ENCODE measurements at regions not wholly inside any gene's neighbourhood (a gene's known extent, or its start where the extent isn't known, plus 50 kb on each side); places are given as distances from the start of the nearest gene placed in this dataset.

GRCh38 chr1:111025109-111025508 lies 61.4 kb upstream of the LRIF1 start:
- no peak for TF ChIP-seq POLR2A (IDR thresholded peaks at IDR 0.05)
- TF ChIP-seq CTCF (IDR thresholded peaks at IDR 0.05) = no peak

Data from body of pancreas (tissue), 4 donors.